Esophagus squamous epithelium (tissue), 4 donors: ENCODE measurements at regions not wholly inside any gene's neighbourhood (a gene's known extent, or its start where the extent isn't known, plus 50 kb on each side); places are given as distances from the start of the nearest gene placed in this dataset.

ENCODE experiments used
- CTCF ChIP-seq, 6 experiments: fragments of 450-650 bp in 4 of 6; fragments of 200-600 bp in 2 of 6; sonication (generic) in 2 of 6; IDR thresholded peaks; one replicate each; pipeline ENCODE4 v1.5.1; 2016 to 2019; ENCODE audit warnings: antibody characterized with exemption in 6 of 6, mild to moderate bottlenecking in 4 of 6, moderate library complexity in 4 of 6
- POLR2A ChIP-seq, 4 donors: fragments of 450-650 bp; IDR thresholded peaks; one replicate each; pipeline ENCODE4 v1.6.1; 2017; ENCODE audit warnings: antibody characterized with exemption in 4 of 4, mild to moderate bottlenecking in 4 of 4, moderate library complexity in 3 of 4

GRCh38 chr12:92362126-92362525 lies 216.5 kb upstream of the BTG1 start:
- no peak for TF ChIP-seq CTCF (IDR thresholded peaks at IDR 0.05)
- no peak for TF ChIP-seq POLR2A (IDR thresholded peaks at IDR 0.05)
